GM12892 (cell line): ENCODE measurements at regions not wholly inside any gene's neighbourhood (a gene's known extent, or its start where the extent isn't known, plus 50 kb on each side); places are given as distances from the start of the nearest gene placed in this dataset.

ENCODE experiments used
- DNase-seq: peaks from one replicate; pipeline ENCODE4 v3.0.0; 2011; ENCODE audit not compliant: insufficient read length
- FAIRE-seq: peaks from 2 replicates; lab custom pipeline; 2011; peaks lifted over from hg19 to GRCh38; lab: Jason Lieb, UNC
- POLR2A ChIP-seq: IDR thresholded peaks from 2 replicates; pipeline ENCODE4 v1.6.1; 2011; ENCODE audit warnings: low read depth, low read length, control low read depth
- POLR2AphosphoS5 ChIP-seq: IDR thresholded peaks from 2 replicates; pipeline ENCODE4 v1.6.1; 2011; ENCODE audit warnings: low read depth, low read length, control low read depth
- TAF1 ChIP-seq: IDR thresholded peaks from 2 replicates; pipeline ENCODE4 v1.6.1; 2011; ENCODE audit warnings: low read depth, mild to moderate bottlenecking, control low read depth, low read length, borderline replicate concordance

DNA sequence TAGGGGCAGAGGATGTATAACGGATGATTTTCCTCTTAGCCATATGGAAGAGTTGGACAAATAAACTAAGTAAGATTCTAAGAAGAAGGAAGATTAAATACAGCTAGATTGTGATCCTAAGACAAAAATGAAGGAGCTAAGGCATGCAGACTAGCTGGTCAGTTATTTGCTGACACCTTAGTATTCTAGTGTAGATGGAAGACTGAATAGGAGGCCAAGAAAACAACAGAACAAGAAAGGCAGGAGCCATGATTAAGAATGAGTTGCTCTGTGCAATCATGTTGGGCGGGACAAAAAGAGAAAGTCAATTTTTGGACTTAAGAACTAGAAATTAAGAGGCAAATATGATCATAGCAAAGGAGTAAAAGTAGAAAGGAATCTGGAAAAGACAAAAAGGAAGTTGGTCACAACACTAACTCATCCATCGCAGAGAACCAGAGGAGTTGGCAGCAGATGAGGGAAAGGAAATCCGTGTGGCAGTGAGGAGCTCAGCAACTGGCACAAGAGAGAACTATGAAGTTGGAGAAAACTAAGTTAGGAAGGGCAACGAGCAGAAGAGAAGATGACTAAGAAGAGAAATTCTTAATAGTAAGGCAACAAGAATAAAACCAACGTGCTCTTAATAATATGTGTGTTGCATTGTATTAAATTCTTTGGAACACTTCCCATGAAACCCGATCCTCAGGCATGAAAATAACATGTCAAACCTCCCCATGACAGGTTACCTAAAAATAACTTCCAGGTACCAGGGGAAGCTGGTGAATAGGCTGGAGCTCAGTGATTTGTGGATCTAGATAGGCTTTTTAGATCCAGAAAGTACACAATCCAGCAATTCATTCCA is 234.4 kb downstream of the LTN1 start:
- DNase-seq (no peak), FAIRE-seq (no peak)
- TF ChIP-seq POLR2A (no peak), POLR2AphosphoS5 (no peak), TAF1 (no peak)

DNA sequence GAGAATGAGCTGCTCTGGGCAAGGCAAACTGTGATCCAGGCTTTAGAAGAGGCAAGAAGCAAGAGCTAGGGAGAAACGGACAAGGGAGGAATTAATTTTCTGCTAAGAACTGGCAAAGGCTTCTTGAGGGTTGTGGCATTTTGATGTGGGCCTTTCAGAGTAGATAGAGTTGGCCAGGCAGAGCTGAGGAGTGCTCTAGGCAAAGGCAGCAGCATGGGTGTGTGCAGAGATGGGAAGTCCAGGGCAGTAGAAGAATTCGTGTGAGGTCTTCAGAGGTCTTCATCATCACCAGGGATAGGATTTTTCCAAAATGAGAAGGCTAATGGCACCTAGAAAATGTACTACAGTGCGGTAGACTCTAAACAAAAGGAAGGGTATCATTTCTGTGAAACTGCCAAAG is 237.8 kb downstream of the LTN1 start:
- no peak for DNase-seq
- FAIRE-seq = no peak
- TF ChIP-seq POLR2AphosphoS5 = no peak
- TF ChIP-seq TAF1 = no peak
- TF ChIP-seq POLR2A = no peak

DNA sequence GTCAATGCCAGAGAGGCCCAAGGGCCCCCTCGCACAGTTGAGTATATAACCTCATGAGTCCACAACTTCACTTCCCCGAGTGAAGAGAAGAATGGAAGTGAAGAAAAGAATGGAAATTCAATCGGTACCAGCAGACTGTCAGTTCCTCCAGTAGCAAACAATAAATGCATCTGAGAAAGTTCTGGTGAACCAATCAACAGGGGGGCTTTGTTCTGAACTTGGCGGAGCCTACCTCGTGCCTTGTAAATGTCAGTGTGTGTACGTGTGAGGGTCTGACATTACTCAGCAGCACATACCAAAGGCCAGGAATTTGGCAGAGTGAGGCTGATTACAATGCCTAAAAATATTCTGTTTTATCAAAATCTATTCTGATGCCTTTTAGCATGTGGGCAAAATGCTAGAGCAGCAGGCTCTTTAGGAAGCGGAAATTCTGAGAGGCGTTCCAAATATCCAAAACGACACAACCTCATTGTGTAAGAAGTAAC is 238.5 kb downstream of the LTN1 start:
- FAIRE-seq = no peak
- TF ChIP-seq POLR2AphosphoS5 = no peak
- no peak for TF ChIP-seq POLR2A
- no peak for TF ChIP-seq TAF1
- DNase-seq = no peak

DNA sequence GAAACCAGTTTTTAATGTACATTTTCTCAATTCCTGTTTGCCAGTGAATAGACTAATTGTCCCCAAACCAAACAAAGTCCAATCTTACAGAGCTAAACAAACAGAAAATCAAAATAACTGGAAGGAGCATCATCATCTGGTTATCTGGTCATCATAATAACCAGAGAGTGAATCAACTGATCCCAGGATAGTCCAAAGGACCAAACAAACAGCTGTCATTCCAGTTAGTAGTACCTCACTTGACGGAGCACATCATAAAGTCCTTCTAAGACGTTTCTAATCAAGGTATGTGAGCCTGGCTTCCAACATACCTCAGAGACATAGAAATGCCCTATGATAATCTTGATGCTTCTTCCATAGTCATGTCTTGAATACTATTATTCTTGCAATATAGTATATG is 240.5 kb downstream of the LTN1 start:
- DNase-seq = no peak
- FAIRE-seq = no peak
- TF ChIP-seq POLR2AphosphoS5 = no peak
- no peak for TF ChIP-seq POLR2A
- no peak for TF ChIP-seq TAF1

DNA sequence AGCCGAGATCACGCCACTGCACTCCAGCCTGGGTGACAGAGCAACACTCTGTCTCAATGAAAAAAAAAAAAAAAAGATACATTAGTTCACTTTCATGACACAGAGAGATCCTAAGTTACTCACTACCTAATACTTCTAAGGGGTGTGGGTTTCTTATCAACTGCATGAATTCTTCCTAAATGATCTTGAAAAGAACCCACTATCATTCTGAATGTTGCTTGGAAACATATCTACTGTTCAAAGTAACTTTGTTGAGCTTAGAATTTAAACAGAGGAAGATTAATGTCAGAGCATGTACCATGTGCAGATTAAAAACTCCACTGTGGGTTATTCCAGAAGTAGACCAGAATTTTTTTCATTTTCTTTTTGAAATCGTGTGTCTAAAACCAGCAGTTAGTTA is 241.5 kb downstream of the LTN1 start:
- TF ChIP-seq POLR2A = no peak
- DNase-seq = no peak
- no peak for FAIRE-seq

DNA sequence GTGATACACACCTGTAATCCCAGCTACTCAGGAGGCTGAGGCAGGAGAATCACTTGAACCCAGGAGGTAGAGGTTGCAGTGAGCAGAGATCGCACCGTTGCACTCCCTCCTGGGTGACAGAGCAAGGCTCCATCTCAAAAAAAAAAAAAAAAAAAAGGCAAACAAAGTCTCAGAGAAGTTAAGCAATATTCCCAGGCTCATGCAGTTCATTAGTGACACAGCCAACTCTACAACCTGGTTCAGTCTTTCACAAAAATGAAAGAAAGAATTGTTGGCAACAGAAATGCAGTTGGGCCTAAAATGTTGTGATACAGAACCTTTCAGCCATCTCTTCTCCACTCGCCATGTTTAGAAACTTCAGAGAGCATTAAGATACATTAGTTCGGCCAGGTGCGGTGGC is 242.1 kb downstream of the LTN1 start:
- DNase-seq (no peak), FAIRE-seq (no peak)
- TF ChIP-seq TAF1 (no peak), POLR2AphosphoS5 (no peak), POLR2A (no peak)

DNA sequence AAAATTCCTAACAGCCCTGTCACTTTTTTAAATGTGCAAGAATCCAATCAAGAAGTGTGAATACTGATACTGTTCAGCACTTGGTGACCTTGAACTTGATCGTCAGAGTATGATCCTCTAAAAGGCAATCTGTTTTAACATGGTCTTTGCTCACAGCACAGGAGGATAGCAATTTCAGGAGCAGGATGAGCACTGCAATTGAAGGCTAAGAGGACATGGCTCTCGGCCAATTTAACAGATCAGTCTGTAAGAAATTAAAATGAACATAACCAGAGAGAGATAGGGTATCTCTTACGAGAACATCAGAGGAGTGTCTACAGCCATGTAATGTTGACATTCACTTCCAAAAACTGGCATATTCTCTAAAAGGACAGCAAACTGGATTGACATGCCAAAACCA is 243.1 kb downstream of the LTN1 start:
- FAIRE-seq (no peak), DNase-seq (no peak)
- TF ChIP-seq POLR2AphosphoS5 (no peak), TAF1 (no peak), POLR2A (no peak)

DNA sequence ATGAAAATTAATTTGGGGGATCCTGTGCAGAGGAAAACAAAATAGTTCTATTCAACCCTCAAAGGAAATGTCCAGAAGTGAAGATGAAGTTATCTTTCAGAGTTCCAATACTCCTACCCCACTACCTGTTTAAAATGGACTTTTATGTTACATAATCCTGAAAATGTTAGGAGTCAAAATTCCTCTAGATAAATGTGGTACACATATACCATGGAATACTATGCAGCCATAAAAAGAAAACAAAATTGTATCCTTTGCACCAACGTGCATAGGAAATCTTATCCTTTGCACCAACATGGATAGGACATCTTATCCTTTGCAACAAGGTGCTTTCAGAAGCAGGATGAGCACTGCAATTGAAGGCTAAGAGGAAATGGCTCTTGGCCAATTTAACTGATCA is 245.2 kb downstream of the LTN1 start:
- no peak for FAIRE-seq

DNA sequence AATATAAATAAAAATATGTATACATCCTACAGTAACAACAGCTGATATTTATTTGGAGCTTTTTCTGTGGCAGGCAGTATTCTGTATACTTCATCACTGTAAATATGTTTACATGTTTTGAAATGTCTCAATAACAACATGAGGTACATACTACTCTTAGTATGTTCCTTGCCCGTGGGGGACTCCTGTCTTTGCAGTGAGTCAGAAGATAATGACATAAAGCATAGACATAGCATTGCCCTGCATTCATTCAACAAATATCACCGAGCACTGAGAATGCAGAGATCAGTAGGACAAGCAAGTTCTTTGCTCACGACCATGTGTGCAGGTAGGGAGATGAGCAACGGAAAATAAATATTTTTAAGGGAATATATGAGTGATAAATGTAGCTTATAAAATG is 246.5 kb downstream of the LTN1 start:
- no peak for FAIRE-seq

More for the DNA sequence above, 245.2 kb downstream of the LTN1 start:
- no peak for DNase-seq
- no peak for TF ChIP-seq TAF1
- TF ChIP-seq POLR2AphosphoS5 = no peak
- TF ChIP-seq POLR2A = no peak

DNA sequence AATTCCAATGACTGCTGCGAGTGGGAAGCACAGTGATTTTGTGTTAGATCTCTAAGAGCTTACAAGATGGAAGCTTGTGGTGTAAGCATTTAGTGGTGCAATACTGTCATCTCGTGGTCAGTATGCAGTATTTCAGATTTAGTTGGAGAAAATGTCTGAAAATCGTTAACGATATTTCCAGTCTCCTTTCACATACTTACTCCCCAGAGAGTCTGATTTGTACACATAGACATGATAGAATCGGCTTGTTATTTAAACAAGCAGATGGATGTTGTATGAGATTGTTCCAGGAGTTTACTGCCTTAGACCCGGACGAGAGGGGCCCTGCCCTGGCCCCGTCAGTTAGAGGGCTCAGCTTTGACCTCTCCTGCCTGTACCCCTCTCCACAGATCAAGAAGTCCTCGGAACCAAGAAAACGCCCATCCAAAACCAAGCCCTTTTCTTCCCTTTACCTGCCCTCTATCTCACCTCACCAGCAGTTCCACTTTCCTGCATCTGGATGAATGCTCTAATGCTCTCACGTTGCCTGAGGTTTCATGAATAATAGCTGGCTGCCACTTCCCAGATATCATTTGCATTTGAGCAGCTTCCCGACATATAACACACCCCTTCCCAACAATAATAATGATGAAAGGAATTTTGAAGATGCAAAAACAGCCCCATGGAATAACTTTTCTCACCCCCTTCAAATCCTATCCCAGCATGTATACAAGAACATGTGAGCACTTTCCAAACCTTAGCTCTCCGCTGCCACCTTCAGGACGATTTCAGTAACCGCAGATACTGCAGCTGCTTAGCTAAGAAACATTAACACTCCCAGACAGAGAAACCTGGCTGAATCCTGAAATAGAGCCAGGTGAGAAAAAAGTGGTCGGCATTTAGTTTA is 247.3 kb downstream of the LTN1 start:
- FAIRE-seq (peak; percentile 93), DNase-seq (no peak)
- TF ChIP-seq POLR2AphosphoS5 (no peak), POLR2A (no peak), TAF1 (no peak)

More for the DNA sequence above, 246.5 kb downstream of the LTN1 start:
- TF ChIP-seq POLR2A = no peak
- DNase-seq = no peak

DNA sequence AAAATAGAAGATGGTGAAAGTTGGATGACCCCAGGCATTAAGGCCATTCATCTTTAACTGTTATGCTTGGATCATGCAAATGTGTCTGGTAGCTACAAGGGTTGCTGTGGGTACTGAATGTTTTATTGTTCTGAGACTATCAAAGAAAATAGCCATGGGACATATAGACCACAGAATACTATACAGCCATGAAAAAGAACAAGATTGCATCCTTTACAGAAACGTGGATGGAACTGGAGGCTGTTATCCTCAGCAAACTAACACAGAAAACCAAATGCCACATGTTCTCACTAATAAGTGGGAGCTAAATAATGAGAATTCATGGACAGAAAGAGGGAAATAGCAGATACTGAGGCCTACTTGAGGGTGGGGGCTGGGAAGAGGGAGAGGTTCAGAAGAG is 249.0 kb downstream of the LTN1 start:
- no peak for DNase-seq
- TF ChIP-seq POLR2A = no peak
- TF ChIP-seq TAF1 = no peak
- TF ChIP-seq POLR2AphosphoS5 = no peak
- FAIRE-seq = no peak

DNA sequence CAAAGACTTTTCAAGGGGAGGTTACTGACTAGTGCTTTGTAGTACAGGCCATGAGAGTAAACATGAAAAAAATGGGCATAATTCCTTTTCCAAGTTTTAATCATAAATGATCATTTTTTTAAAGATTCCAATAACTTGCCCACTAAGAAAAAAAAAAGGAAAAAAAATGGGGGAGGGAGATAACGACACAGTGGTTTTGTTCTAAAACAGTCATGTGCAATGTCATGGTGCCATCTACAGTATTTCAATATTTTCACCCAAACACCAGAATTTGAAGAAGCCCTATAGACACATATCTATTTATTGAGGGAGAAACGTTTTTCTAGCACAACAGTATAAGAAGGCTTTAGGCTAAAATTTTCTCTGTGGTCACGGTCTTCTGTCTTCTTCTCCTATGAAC is 250.2 kb downstream of the LTN1 start:
- DNase-seq = no peak
- TF ChIP-seq TAF1 (no peak), POLR2A (no peak), POLR2AphosphoS5 (no peak)
- no peak for FAIRE-seq
